ENCODE measurements at regions not wholly inside any gene's neighbourhood (a gene's known extent, or its start where the extent isn't known, plus 50 kb on each side); places are given as distances from the start of the nearest gene placed in this dataset.

GRCh38 chr6:40340957-40341356 lies 246.2 kb downstream of the LRFN2 start:
- DNase-seq = no peak

- no peak for DNase-seq
Observed at GRCh38 chr6:40340196-40340595, 247.0 kb downstream of the LRFN2 start.

- DNase-seq = no peak
Observed at GRCh38 chr6:40338306-40338705, 248.9 kb downstream of the LRFN2 start.

- DNase-seq = peak; percentile 51
Observed at GRCh38 chr6:40336940-40337760, 250.0 kb downstream of the LRFN2 start.

GRCh38 chr6:40336296-40336695 lies 250.9 kb downstream of the LRFN2 start:
- DNase-seq = no peak

GRCh38 chr6:40334496-40335270 lies 252.5 kb downstream of the LRFN2 start:
- no peak for DNase-seq

GRCh38 chr6:40331545-40331944 lies 255.6 kb downstream of the LRFN2 start:
- DNase-seq = no peak

GRCh38 chr6:40330301-40330721 lies 256.9 kb downstream of the LRFN2 start:
- no peak for DNase-seq

- no peak for DNase-seq
Observed at GRCh38 chr6:40328986-40329545, 258.1 kb downstream of the LRFN2 start.

GRCh38 chr6:40328386-40328985 lies 258.7 kb downstream of the LRFN2 start:
- peak; percentile 28 for DNase-seq

- no peak for DNase-seq
Observed at GRCh38 chr6:40326714-40327421, 260.3 kb downstream of the LRFN2 start.

- no peak for DNase-seq
Observed at GRCh38 chr6:40325791-40326190, 261.4 kb downstream of the LRFN2 start.

GRCh38 chr6:40325041-40325440 lies 262.1 kb downstream of the LRFN2 start:
- no peak for DNase-seq

- DNase-seq = no peak
Observed at GRCh38 chr6:40323881-40324634, 263.1 kb downstream of the LRFN2 start.

GRCh38 chr6:40322336-40322735 lies 264.8 kb downstream of the LRFN2 start:
- no peak for DNase-seq

GRCh38 chr6:40321616-40322015 lies 265.5 kb downstream of the LRFN2 start:
- DNase-seq = no peak

- no peak for DNase-seq
Observed at GRCh38 chr6:40320947-40321346, 266.2 kb downstream of the LRFN2 start.

GRCh38 chr6:40320441-40320840 lies 266.7 kb downstream of the LRFN2 start:
- no peak for DNase-seq

- no peak for DNase-seq
Observed at GRCh38 chr6:40319124-40319523, 268.0 kb downstream of the LRFN2 start.

- no peak for DNase-seq
Observed at GRCh38 chr6:40315060-40315459, 272.1 kb downstream of the LRFN2 start.

GRCh38 chr6:40313582-40313981 lies 273.6 kb downstream of the LRFN2 start:
- no peak for DNase-seq
